ENCODE measurements at regions not wholly inside any gene's neighbourhood (a gene's known extent, or its start where the extent isn't known, plus 50 kb on each side); places are given as distances from the start of the nearest gene placed in this dataset.

GRCh38 chr6:81295310-81295709 lies 457.2 kb downstream of the TENT5A start:
- Histone ChIP-seq H3K27me3 (replicated peaks in 1 of 2; ENCODE audit: control insufficient read depth in 2 of 2, insufficient read depth in 2 of 2, low read length in 1 of 2) (no peaks in the 10 kb centered on the region), H3K4me1 (ENCODE audit: control insufficient read depth, insufficient read depth, low read length) (no peaks in the 10 kb centered on the region), H4K20me1 (ENCODE audit: control insufficient read depth, insufficient read depth) (no peaks in the 10 kb centered on the region), H3K9ac (ENCODE audit: control insufficient read depth, insufficient read depth, low read length) (no peak overlapping the region), H3K4me2 (ENCODE audit: control insufficient read depth, insufficient read depth) (no peak overlapping the region), H3K4me3 (no peak overlapping the region), H3K79me2 (ENCODE audit: control insufficient read depth, insufficient read depth, low read length) (no peaks in the 10 kb centered on the region), H3K36me3 (ENCODE audit: control insufficient read depth in 2 of 2, insufficient read depth in 2 of 2, low read length in 1 of 2) (no peaks in the 10 kb centered on the region), H3K27ac (ENCODE audit: control insufficient read depth, insufficient read depth) (no peak overlapping the region), H2AFZ (ENCODE audit: control insufficient read depth, low read depth, low read length) (no peak overlapping the region), H3K9me3 (replicated peaks; ENCODE audit: control insufficient read depth, insufficient read depth, low read length) (no peaks in the 10 kb centered on the region)
- TF ChIP-seq SRF (IDR thresholded peaks at IDR 0.05; ENCODE audit: low read depth in 2 of 2, low read length in 2 of 2) = no peak
- TF ChIP-seq HDAC6 (IDR thresholded peaks at IDR 0.05; ENCODE audit: unreplicated experiment) = no peak
- no peak for TF ChIP-seq NRF1 (conservative IDR thresholded peaks at IDR 0.05; ENCODE audit: low read depth, low read length)
- TF ChIP-seq IKZF2 (IDR thresholded peaks at IDR 0.05) = no peak
- TF ChIP-seq CHD2 (IDR thresholded peaks at IDR 0.05; ENCODE audit: borderline replicate concordance, low read depth, low read length) = no peak
- TF ChIP-seq TARDBP (IDR thresholded peaks at IDR 0.05; ENCODE audit: borderline replicate concordance) = no peak
- no peak for TF ChIP-seq SPI1 (IDR thresholded peaks at IDR 0.05; ENCODE audit: borderline replicate concordance, insufficient read depth, low read depth, low read length)
- TF ChIP-seq USF1 (IDR thresholded peaks at IDR 0.05; ENCODE audit: borderline replicate concordance, extremely low read length, insufficient read depth, low read depth, low read length) = no peak
- TF ChIP-seq FOXM1 (IDR thresholded peaks at IDR 0.05; ENCODE audit: low read depth, low read length) = no peak
- no peak for TF ChIP-seq IRF3 (IDR thresholded peaks at IDR 0.05)
- TF ChIP-seq RUNX3 (IDR thresholded peaks at IDR 0.05; ENCODE audit: low read length) = no peak
- ATAC-seq (no peak), DNase-seq (ENCODE audit: low read depth, low spot score) (no peak), FAIRE-seq (no peak)
- ChIA-PET RAD21 (ENCODE audit: unreplicated experiment) (no interaction called here), POLR2A (no interaction called here), SMC1A (ENCODE audit: uncharacterized antibody, unreplicated experiment) (no interaction called here), CTCF (no interaction called here)
- no TSS peak for BruUV-seq (replicated peaks)
- in situ Hi-C loops (cut with MboI) (no loop called here), intact Hi-C loops (cut with micrococcal nuclease; ENCODE audit: unreplicated experiment) (no loop called here)
